GM13976 (cell line): ENCODE measurements at regions not wholly inside any gene's neighbourhood (a gene's known extent, or its start where the extent isn't known, plus 50 kb on each side); places are given as distances from the start of the nearest gene placed in this dataset.

Experiments
- DNase-seq: peaks from one replicate; pipeline ENCODE4 v3.0.0; 2012; ENCODE audit warnings: low spot score
- in situ Hi-C: fragments of 300-500 bp; cut with MboI; formaldehyde crosslinking; loops from one replicate; pipeline ENCODE4 v1.12.0; 2022; ENCODE audit warnings: low sequenced_read_pairs, mixed read lengths, inconsistent platforms; ENCODE audit not compliant: unreplicated experiment
- TF ChIP-seq, protein P1 (sequence below): IDR thresholded peaks from 2 replicates; pipeline ENCODE4 v1.5.1; 2012; ENCODE audit warnings: borderline replicate concordance, mild to moderate bottlenecking; ENCODE audit not compliant: insufficient read depth; ENCODE audit errors: extremely low read depth, missing control alignments, control extremely low read depth

DNA sequence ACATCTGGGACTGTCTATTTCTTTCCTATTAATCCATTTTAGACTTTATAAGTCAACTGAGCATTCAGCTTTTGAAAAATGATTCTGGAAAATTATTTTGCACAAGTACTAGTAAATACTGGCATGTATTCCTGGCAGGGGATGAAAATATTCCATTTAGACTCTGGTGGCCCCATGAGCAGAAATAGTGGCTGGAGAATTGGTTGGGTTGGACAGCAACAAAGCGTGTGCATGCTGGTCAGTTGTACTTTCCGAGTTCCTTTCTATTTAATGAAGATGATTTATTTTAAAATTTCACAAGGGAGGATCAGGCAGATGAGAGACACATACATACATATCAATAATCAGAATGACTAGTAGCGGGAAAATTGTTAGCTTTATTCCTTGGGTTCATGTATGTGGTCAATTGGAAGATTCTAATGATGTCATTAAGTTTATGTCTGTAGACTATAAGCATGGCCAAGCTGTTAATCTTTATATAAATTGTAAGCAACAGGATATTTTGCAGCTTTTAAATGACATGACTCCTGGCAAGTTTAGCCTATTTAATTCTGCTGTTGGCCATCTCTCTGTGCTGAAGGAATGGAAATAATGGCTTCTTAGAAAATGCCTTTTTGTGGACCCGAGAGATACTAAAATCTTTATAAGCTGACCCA, 541.6 kb downstream of the SLC4A3 start:
- no peak for DNase-seq
- TF ChIP-seq, protein P1, sequence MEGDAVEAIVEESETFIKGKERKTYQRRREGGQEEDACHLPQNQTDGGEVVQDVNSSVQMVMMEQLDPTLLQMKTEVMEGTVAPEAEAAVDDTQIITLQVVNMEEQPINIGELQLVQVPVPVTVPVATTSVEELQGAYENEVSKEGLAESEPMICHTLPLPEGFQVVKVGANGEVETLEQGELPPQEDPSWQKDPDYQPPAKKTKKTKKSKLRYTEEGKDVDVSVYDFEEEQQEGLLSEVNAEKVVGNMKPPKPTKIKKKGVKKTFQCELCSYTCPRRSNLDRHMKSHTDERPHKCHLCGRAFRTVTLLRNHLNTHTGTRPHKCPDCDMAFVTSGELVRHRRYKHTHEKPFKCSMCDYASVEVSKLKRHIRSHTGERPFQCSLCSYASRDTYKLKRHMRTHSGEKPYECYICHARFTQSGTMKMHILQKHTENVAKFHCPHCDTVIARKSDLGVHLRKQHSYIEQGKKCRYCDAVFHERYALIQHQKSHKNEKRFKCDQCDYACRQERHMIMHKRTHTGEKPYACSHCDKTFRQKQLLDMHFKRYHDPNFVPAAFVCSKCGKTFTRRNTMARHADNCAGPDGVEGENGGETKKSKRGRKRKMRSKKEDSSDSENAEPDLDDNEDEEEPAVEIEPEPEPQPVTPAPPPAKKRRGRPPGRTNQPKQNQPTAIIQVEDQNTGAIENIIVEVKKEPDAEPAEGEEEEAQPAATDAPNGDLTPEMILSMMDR: no peak
- in situ Hi-C loops: no loop called here

DNA sequence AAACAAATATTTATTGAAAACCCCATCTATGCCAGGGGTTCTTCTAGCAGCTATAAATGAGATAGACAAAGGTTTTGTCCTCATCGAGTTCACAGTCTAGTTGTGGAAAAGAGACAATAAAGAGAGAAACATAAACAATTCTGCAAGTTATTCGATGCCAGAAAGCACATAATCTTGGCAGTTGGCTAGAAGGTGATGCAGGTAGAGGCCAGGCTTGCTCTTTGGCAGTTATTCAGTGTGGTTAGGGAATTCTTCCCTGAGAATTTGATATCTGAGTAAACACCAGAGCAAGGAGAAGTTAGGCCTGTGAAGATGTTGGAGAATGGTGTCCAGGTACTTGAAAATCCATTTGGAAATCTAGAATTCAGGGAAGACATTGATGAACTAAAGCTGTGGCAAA, 547.4 kb downstream of the SLC4A3 start:
- no peak for DNase-seq
- TF ChIP-seq, protein P1: no peak
- in situ Hi-C loops: no loop called here

DNA sequence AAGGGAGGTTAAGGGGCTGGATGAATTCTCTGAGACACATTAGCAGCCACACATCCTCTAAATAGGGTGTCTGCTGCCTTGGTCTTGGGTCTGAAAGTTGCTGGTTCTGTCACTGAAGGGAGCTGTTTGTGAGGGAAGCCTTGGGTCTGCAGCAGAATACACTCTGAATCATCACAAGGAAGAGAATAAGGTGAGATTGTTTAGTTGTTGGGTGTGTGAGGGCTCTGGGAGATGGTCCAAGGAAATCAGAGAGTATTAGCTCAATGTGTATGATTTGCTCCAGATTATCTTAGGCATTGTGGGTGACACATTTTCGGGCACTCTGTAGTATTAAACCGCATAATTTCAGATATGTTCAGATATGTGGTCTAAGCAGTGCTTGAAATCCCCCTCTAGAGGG, 548.5 kb downstream of the SLC4A3 start:
- TF ChIP-seq, protein P1: no peak
- in situ Hi-C loops: no loop called here
- no peak for DNase-seq

DNA sequence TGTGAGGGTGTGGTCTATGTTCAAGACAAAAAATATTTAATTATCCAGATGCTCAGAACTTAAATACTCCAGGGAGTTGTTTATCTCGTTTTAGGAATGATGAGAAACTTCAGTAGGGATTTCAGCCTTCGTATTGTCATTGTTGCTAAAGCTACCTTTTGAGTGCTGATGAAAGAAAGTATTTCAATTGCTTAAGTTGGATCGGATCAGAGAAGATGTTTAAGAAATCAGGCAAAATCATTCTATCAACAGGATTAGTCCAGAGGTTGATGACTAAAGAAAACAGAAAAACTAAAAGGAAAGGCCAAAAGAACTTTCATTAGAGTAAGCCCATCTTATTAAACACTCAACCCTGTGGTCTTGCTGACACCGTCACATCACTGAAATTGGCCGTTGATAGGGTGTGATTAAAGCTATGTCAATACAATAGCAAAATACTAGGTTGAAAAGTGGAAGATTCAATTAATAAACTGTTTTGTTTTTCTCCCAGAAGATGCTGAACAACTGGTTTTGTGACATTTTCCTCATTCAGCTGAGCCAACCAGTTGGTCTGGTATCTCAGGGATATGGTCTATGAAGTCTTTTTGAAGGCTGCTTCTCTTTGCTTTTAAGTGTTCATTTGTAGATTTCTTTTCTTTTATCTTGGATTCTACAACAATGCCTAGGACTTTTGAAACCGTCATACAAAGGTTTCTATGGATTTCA, 551.7 kb downstream of the SLC4A3 start:
- in situ Hi-C loops: no loop called here
- TF ChIP-seq, protein P1: no peak
- no peak for DNase-seq

DNA sequence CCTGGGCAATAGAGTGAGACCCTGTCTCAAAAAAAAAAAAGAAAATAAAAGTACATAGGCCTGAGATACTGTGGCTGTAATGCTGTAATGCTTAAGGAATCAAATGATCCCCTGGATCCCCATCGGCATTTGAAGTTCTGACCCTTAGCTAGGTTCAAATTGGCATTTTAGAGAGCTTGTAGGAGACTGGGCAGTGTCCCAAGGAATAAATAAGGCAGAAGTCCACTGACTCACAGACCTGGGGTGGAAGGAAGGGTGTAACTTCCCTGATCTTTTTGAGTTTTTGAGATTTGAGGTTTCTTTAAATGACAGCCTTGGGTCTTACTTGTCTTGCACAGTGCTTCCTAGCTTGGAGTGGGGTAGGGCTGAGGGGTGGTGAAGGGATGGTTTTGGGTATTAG, 553.7 kb downstream of the SLC4A3 start:
- in situ Hi-C loops: no loop called here
- TF ChIP-seq, protein P1: no peak
- no peak for DNase-seq

DNA sequence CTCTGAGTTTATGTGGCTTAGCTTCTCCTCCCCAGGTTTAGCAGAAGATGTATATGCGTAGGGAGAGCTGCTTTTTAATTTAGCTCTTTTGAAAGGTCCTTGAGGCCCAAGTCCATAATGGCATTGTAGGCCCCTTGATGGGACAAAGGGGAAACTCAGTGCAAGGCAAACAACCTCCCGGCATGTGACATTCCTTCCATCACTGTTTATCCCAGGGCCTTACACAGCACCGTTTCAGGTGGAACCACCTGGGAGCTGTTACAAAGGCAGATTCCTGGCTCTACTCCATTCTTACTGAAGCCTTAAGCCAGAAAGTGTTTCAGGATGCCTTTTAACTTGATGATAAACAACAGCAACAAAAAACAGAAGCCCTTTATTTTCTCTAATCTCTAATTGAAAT, 555.4 kb downstream of the SLC4A3 start:
- no peak for DNase-seq
- in situ Hi-C loops: no loop called here
- TF ChIP-seq, protein P1: no peak

DNA sequence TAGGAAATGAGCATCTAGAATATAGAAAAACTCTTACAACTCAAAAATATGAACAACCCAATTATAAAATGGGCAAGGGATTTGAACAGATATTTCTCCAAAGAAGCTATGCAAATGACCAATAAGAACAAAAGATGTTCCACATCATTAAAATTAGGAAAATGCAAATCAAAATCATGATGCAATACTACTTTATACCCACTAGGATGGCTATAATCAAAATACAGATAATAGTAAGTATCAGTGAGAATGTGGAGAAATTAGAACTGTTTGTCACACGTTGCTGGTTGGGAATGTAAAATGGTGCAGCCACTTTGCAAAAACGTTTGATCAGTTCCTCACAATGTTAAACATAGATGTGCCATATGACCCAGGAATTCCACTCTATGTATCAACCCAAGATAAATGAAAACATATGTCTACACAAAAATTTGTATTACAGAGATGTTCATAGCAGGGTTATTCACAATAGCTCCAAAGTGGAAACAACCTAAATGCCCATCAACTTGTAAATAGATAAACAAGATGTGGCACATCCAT, 558.4 kb downstream of the SLC4A3 start:
- in situ Hi-C loops: no loop called here
- no peak for DNase-seq
- TF ChIP-seq, protein P1: no peak
